ENCODE measurements at regions not wholly inside any gene's neighbourhood (a gene's known extent, or its start where the extent isn't known, plus 50 kb on each side); places are given as distances from the start of the nearest gene placed in this dataset.

DNA sequence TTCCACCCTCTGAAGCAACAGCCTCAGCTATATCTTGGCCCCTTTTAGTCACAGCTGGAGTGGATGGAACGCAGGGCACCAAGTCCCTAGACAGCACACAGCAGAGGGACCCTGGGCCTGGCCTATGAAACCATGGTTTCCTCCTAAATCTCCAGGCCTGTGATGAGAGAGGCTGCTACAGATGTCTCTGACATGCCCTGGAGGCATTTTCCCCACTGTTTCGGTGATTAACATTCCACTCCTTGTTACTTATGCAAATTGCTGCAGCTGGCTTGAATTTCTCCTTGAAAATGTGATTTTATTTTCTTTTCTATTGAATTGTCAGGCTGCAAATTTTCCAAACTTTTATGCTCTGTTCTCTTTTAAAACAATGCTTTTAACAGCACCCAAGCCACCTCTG, 384.8 kb downstream of the PRR16 start:
- TF ChIP-seq, protein P1, sequence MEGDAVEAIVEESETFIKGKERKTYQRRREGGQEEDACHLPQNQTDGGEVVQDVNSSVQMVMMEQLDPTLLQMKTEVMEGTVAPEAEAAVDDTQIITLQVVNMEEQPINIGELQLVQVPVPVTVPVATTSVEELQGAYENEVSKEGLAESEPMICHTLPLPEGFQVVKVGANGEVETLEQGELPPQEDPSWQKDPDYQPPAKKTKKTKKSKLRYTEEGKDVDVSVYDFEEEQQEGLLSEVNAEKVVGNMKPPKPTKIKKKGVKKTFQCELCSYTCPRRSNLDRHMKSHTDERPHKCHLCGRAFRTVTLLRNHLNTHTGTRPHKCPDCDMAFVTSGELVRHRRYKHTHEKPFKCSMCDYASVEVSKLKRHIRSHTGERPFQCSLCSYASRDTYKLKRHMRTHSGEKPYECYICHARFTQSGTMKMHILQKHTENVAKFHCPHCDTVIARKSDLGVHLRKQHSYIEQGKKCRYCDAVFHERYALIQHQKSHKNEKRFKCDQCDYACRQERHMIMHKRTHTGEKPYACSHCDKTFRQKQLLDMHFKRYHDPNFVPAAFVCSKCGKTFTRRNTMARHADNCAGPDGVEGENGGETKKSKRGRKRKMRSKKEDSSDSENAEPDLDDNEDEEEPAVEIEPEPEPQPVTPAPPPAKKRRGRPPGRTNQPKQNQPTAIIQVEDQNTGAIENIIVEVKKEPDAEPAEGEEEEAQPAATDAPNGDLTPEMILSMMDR (conservative IDR thresholded peaks at IDR 0.05), result no peak
- no peak for TF ChIP-seq EZH2 (IDR thresholded peaks at IDR 0.05; ENCODE audit: low read depth)
